Keratinocyte (primary cell): ENCODE measurements at regions not wholly inside any gene's neighbourhood (a gene's known extent, or its start where the extent isn't known, plus 50 kb on each side); places are given as distances from the start of the nearest gene placed in this dataset.

Experiments
- DNase-seq: peaks from one replicate; pipeline ENCODE4 v3.0.0-alpha.2; 2011; ENCODE audit warnings: low read depth, missing footprints, low spot score
- FAIRE-seq: peaks from 2 replicates; lab custom pipeline; 2011; peaks lifted over from hg19 to GRCh38; lab: Jason Lieb, UNC
- H2AFZ ChIP-seq: 2 replicates; pipeline ENCODE4 v1.6.0; 2012; ENCODE audit warnings: low read length, control low read depth, inconsistent platforms; ENCODE audit not compliant: control insufficient read depth
- H3K27ac ChIP-seq: 2 replicates; pipeline ENCODE4 v1.5.1; 2011; ENCODE audit warnings: low read length; ENCODE audit not compliant: control insufficient read depth, insufficient read depth
- H3K27me3 ChIP-seq: 3 replicates; pipeline ENCODE4 v1.6.0; 2011; ENCODE audit warnings: low read length; ENCODE audit not compliant: control insufficient read depth, insufficient read depth; ENCODE audit errors: extremely low read depth
- H3K36me3 ChIP-seq, 2 experiments: 2 replicates in 1 of 2; 3 replicates in 1 of 2; pipeline ENCODE4 v1.5.1; 2011; ENCODE audit warnings: low read length in 2 of 2, mild to moderate bottlenecking in 1 of 2; ENCODE audit not compliant: control insufficient read depth in 2 of 2, insufficient read depth in 2 of 2; ENCODE audit errors: extremely low read depth in 1 of 2
- H3K4me1 ChIP-seq: 3 replicates; pipeline ENCODE4 v1.5.1; 2011; ENCODE audit warnings: low read length; ENCODE audit not compliant: control insufficient read depth, insufficient read depth; ENCODE audit errors: extremely low read depth
- H3K4me2 ChIP-seq: 3 replicates; pipeline ENCODE4 v1.6.0; 2011; ENCODE audit warnings: low read depth, low read length; ENCODE audit not compliant: control insufficient read depth, insufficient read depth; ENCODE audit errors: extremely low read depth
- H3K4me3 ChIP-seq, 3 experiments: fragments of 200-600 bp in 1 of 3; sonication (generic) in 1 of 3; 2 replicates in 2 of 3; 3 replicates in 1 of 3; pipeline ENCODE4 v1.5.1; 2011 to 2016; ENCODE audit warnings: low read length in 3 of 3, mild to moderate bottlenecking in 3 of 3, control low read depth in 2 of 3, inconsistent platforms in 1 of 3, low read depth in 1 of 3, mixed read lengths in 1 of 3, mixed run types in 1 of 3, moderate library complexity in 1 of 3; ENCODE audit not compliant: control insufficient read depth in 2 of 3, insufficient read depth in 2 of 3; ENCODE audit errors: extremely low read depth in 1 of 3
- H3K79me2 ChIP-seq: 2 replicates; pipeline ENCODE4 v1.6.0; 2012; ENCODE audit warnings: low read length; ENCODE audit not compliant: control insufficient read depth, insufficient read depth
- H3K9ac ChIP-seq: 3 replicates; pipeline ENCODE4 v1.6.0; 2011; ENCODE audit warnings: low read length; ENCODE audit not compliant: control insufficient read depth, insufficient read depth; ENCODE audit errors: extremely low read depth
- H3K9me1 ChIP-seq: 3 replicates; pipeline ENCODE4 v1.6.0; 2011; ENCODE audit warnings: low read length; ENCODE audit not compliant: control insufficient read depth, insufficient read depth; ENCODE audit errors: extremely low read depth
- H3K9me3 ChIP-seq: 2 replicates; pipeline ENCODE4 v1.5.1; 2012; ENCODE audit warnings: low read depth, low read length; ENCODE audit not compliant: control insufficient read depth
- H4K20me1 ChIP-seq: 3 replicates; pipeline ENCODE4 v1.6.0; 2011; ENCODE audit warnings: low read length; ENCODE audit not compliant: control insufficient read depth, insufficient read depth; ENCODE audit errors: extremely low read depth
- EZH2 ChIP-seq: IDR thresholded peaks from one replicate; pipeline ENCODE4 v1.6.1; 2012; ENCODE audit warnings: inconsistent platforms, mild to moderate bottlenecking, low read length, moderate library complexity
- dilution Hi-C: fragments of 300-500 bp; cut with MboI; formaldehyde crosslinking; loops from one replicate; pipeline ENCODE4 v1.7.0; 2020; ENCODE audit warnings: low sequenced_read_pairs; ENCODE audit not compliant: extremely low pct_ligation_motif_present
- TF ChIP-seq, protein P1 (sequence below), 3 experiments: IDR thresholded peaks in 1 of 3; conservative IDR thresholded peaks in 1 of 3; optimal IDR thresholded peaks in 1 of 3; 2 replicates in 2 of 3; 3 replicates in 1 of 3; pipeline versions ENCODE3 to v1.5.1; 2011; ENCODE audit warnings: low read length in 3 of 3, mild to moderate bottlenecking in 3 of 3, moderate library complexity in 2 of 3, control low read depth in 1 of 3, inconsistent platforms in 1 of 3; ENCODE audit not compliant: insufficient read depth in 2 of 3; ENCODE audit errors: extremely low read depth in 1 of 3

DNA sequence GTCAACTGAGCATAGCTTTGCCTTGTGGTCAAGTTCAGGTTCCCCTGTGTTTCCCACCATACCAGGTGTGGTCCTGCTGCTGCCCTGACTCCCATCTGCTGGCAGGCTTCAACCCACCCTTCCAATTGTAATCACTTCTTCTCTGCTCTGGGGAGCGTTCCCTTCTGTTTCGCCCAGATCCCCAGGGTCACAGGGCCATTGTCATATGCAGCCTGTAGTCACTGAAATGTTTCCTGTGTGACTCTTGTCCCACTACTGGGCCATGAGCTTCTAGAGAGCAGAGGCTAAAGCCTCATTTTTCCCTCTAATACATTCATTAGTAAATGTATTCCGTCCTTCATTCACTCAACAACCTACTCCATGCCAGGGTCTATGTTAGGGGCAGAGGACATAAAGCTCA lies 75.0 kb upstream of the LAPTM4A start:
- Histone ChIP-seq H3K9ac (no peak overlapping the region), H3K4me3 (no peak overlapping the region), H4K20me1 (no peaks in the 10 kb centered on the region), H3K9me3 (no peaks in the 10 kb centered on the region), H2AFZ (no peak overlapping the region), H3K4me1 (peaks cover 29% of the 10 kb centered on the region), H3K27ac (no peak overlapping the region), H3K36me3 (no peaks in the 10 kb centered on the region), H3K9me1 (no peaks in the 10 kb centered on the region), H3K79me2 (no peaks in the 10 kb centered on the region), H3K27me3 (no peaks in the 10 kb centered on the region), H3K4me2 (no peak overlapping the region)
- no peak for FAIRE-seq
- DNase-seq, result no peak
- dilution Hi-C loops, result no loop called here
- TF ChIP-seq, protein P1, sequence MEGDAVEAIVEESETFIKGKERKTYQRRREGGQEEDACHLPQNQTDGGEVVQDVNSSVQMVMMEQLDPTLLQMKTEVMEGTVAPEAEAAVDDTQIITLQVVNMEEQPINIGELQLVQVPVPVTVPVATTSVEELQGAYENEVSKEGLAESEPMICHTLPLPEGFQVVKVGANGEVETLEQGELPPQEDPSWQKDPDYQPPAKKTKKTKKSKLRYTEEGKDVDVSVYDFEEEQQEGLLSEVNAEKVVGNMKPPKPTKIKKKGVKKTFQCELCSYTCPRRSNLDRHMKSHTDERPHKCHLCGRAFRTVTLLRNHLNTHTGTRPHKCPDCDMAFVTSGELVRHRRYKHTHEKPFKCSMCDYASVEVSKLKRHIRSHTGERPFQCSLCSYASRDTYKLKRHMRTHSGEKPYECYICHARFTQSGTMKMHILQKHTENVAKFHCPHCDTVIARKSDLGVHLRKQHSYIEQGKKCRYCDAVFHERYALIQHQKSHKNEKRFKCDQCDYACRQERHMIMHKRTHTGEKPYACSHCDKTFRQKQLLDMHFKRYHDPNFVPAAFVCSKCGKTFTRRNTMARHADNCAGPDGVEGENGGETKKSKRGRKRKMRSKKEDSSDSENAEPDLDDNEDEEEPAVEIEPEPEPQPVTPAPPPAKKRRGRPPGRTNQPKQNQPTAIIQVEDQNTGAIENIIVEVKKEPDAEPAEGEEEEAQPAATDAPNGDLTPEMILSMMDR (optimal IDR thresholded peaks at IDR 0.05 in 1 of 3, IDR thresholded peaks at IDR 0.05 in 1 of 3, conservative IDR thresholded peaks at IDR 0.05 in 1 of 3; ENCODE audit: extremely low read depth in 1 of 3, insufficient read depth in 2 of 3, low read length in 3 of 3), result no peak
- no peak for TF ChIP-seq EZH2

- TF ChIP-seq EZH2, result no peak
- TF ChIP-seq, protein P1 (optimal IDR thresholded peaks at IDR 0.05 in 1 of 3, IDR thresholded peaks at IDR 0.05 in 1 of 3, conservative IDR thresholded peaks at IDR 0.05 in 1 of 3; ENCODE audit: extremely low read depth in 1 of 3, insufficient read depth in 2 of 3, low read length in 3 of 3), result no peak
- no peaks in the 10 kb centered on the region for H3K79me2 ChIP-seq
- dilution Hi-C loops, result no loop called here
- no peak overlapping the region for H3K9ac ChIP-seq
- H3K4me3 ChIP-seq, result no peak overlapping the region
- H3K27ac ChIP-seq, result no peak overlapping the region
- no peak overlapping the region for H2AFZ ChIP-seq
- H3K4me2 ChIP-seq, result no peak overlapping the region
- peaks cover 29% of the 10 kb centered on the region for H3K4me1 ChIP-seq
- H4K20me1 ChIP-seq, result no peaks in the 10 kb centered on the region
- no peak for FAIRE-seq
- H3K27me3 ChIP-seq, result no peaks in the 10 kb centered on the region
- H3K9me3 ChIP-seq, result no peaks in the 10 kb centered on the region
- DNase-seq, result no peak
- H3K36me3 ChIP-seq, result no peaks in the 10 kb centered on the region
- no peaks in the 10 kb centered on the region for H3K9me1 ChIP-seq
Measured at GRCh38 chr2:20126040-20126439, 74.6 kb upstream of the LAPTM4A start.
